B cell (primary cell): ENCODE measurements at regions not wholly inside any gene's neighbourhood (a gene's known extent, or its start where the extent isn't known, plus 50 kb on each side); places are given as distances from the start of the nearest gene placed in this dataset.

ENCODE experiments used
- ATAC-seq: fragments of 200-7000 bp; cut with Tn5 transposase; one replicate; pipeline ENCODE4 v1.10.0; 2021; ENCODE audit warnings: low read depth, mild to moderate bottlenecking, moderate number of reproducible peaks, moderate library complexity
- CTCF ChIA-PET: fragments of 350-600 bp; sonication (Branson Sonifier 250); formaldehyde crosslinking; loops from one replicate; lab custom pipeline; 2021; ENCODE audit warnings: antibody characterized with exemption, inconsistent platforms; lab: Charles Lee
- POLR2A ChIA-PET: fragments of 350-600 bp; sonication (Branson Sonifier 250); formaldehyde crosslinking; loops from one replicate; lab custom pipeline; 2021; ENCODE audit warnings: antibody characterized with exemption; lab: Charles Lee
- DNase-seq: peaks from one replicate; pipeline ENCODE4 v3.0.0; 2013
- H2AFZ ChIP-seq: 2 replicates; pipeline ENCODE4 v1.6.1; 2012; ENCODE audit warnings: mild to moderate bottlenecking, low read depth, low read length; ENCODE audit not compliant: insufficient read depth, poor library complexity, severe bottlenecking
- H3K27ac ChIP-seq, 2 donors: 1 replicate in 1 of 2; 2 replicates in 1 of 2; pipeline ENCODE4 v1.5.1; 2012 to 2013; ENCODE audit warnings: low read length in 2 of 2, mild to moderate bottlenecking in 2 of 2, moderate library complexity in 1 of 2
- H3K27me3 ChIP-seq, 4 experiments: fragments of 200-600 bp in 1 of 4; sonication (generic) in 1 of 4; replicated peaks in 1 of 4; 1 replicate in 2 of 4; 2 replicates in 2 of 4; pipeline versions ENCODE4 v1.6.1 to v1.7.0; 2013 to 2016; ENCODE audit warnings: low read length in 3 of 4, mild to moderate bottlenecking in 2 of 4, mixed read lengths in 1 of 4, moderate library complexity in 1 of 4; ENCODE audit not compliant: insufficient read depth in 4 of 4, control insufficient read depth in 3 of 4; ENCODE audit errors: control extremely low read depth in 1 of 4
- H3K36me3 ChIP-seq, 2 experiments: replicated peaks in 1 of 2; 1 replicate in 1 of 2; 2 replicates in 1 of 2; pipeline versions ENCODE4 v1.6.1 to v1.7.1; 2013; ENCODE audit warnings: low read length in 1 of 2; ENCODE audit not compliant: insufficient read depth in 2 of 2, control insufficient read depth in 1 of 2; ENCODE audit errors: control extremely low read depth in 1 of 2, extremely low read depth in 1 of 2
- H3K4me1 ChIP-seq, 2 donors: fragments of 200-600 bp in 1 of 2; sonication (generic) in 1 of 2; 1 replicate in 1 of 2; 2 replicates in 1 of 2; pipeline versions ENCODE4 v1.5.1 to v1.6.1; 2013 to 2017; ENCODE audit warnings: low read length in 2 of 2; ENCODE audit not compliant: control insufficient read depth in 2 of 2, insufficient read depth in 2 of 2
- H3K4me2 ChIP-seq: replicated peaks from 2 replicates; pipeline ENCODE3; 2012; ENCODE audit warnings: mild to moderate bottlenecking, low read depth, low read length; ENCODE audit not compliant: poor library complexity, severe bottlenecking
- H3K4me3 ChIP-seq, 5 experiments: fragments of 200-600 bp in 1 of 5; sonication (generic) in 1 of 5; 1 replicate in 3 of 5; 2 replicates in 2 of 5; pipeline versions ENCODE4 v1.5.1 to v1.7.0; 2011 to 2016; ENCODE audit warnings: low read length in 4 of 5, mild to moderate bottlenecking in 4 of 5, low read depth in 2 of 5, control low read depth in 1 of 5, moderate library complexity in 1 of 5; ENCODE audit not compliant: insufficient read depth in 1 of 5; ENCODE audit errors: control extremely low read depth in 1 of 5, extremely low read depth in 1 of 5
- H3K79me2 ChIP-seq: fragments of 200-600 bp; sonication (generic); one replicate; pipeline ENCODE4 v1.6.0; 2016; ENCODE audit warnings: low read length; ENCODE audit not compliant: control insufficient read depth, insufficient read depth
- H3K9ac ChIP-seq: fragments of 200-600 bp; sonication (generic); 2 replicates; pipeline ENCODE4 v1.6.1; 2017; ENCODE audit warnings: mild to moderate bottlenecking, low read length, moderate library complexity
- H3K9me3 ChIP-seq, 3 donors: one replicate each; pipeline versions ENCODE4 v1.6.1 to v1.7.1; 2013; ENCODE audit warnings: low read length in 2 of 3; ENCODE audit not compliant: control insufficient read depth in 2 of 3, insufficient read depth in 1 of 3; ENCODE audit errors: control extremely low read depth in 1 of 3
- H4K20me1 ChIP-seq: 2 replicates; pipeline ENCODE4 v1.6.0; 2012; ENCODE audit warnings: mild to moderate bottlenecking, low read length; ENCODE audit not compliant: insufficient read depth, control insufficient read depth, poor library complexity, severe bottlenecking
- H3K27ac Mint-ChIP-seq: one replicate; pipeline ENCODE4 v1.8.0; 2021; ENCODE audit warnings: mixed read lengths
- H3K27me3 Mint-ChIP-seq: one replicate; pipeline ENCODE4 v1.8.0; 2021; ENCODE audit warnings: mixed read lengths
- H3K4me1 Mint-ChIP-seq: one replicate; pipeline ENCODE4 v1.8.0; 2021; ENCODE audit warnings: mixed read lengths
- H3K4me3 Mint-ChIP-seq: one replicate; pipeline ENCODE4 v1.8.0; 2021; ENCODE audit warnings: mixed read lengths
- H3K9me3 Mint-ChIP-seq: one replicate; pipeline ENCODE4 v1.8.0; 2022; ENCODE audit warnings: mixed read lengths; ENCODE audit not compliant: insufficient read depth
- EZH2 ChIP-seq: IDR thresholded peaks from 2 replicates; pipeline ENCODE4 v1.6.1; 2012; ENCODE audit warnings: borderline replicate concordance, low read depth, mild to moderate bottlenecking, moderate library complexity, low read length; ENCODE audit not compliant: insufficient read depth, poor library complexity, severe bottlenecking
- WGBS: methylation state at CpG from one replicate; pipeline ENCODE4 v1.1.5; 2013; ENCODE audit warnings: missing lambda C conversion rate; ENCODE audit not compliant: insufficient coverage; 5-methylcytosine and 5-hydroxymethylcytosine counted together
- intact Hi-C: fragments of 100-400 bp; cut with micrococcal nuclease; formaldehyde crosslinking; loops from one replicate; pipeline ENCODE4 v1.10.0; 2022
- TF ChIP-seq, protein P1 (sequence below): fragments of 200-600 bp; IDR thresholded peaks from one replicate; pipeline ENCODE4 v1.8.0; 2022; ENCODE audit warnings: antibody characterized with exemption, mild to moderate bottlenecking

DNA sequence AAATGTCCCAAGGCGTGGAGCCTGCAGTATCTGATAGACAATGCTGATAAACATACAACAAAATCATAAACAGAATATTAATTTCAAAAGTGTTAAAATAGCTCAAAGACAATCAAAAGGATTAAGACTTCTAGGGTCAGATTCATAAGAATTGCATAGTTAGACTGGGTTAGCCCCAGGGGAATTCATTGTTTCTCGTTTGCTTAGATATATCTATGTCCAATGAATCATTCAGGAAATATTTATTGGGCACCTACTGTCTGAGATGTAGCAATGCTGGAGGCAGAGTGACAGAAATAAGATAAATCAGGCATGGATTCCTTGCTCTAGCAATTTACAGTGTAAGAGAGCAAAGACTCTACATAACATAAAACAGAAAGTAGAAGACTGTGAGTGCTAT is 124.4 kb upstream of the PRL start:
- no peaks in the 10 kb centered on the region for H3K27me3 Mint-ChIP-seq
- Histone ChIP-seq H3K4me1 (no peaks in the 10 kb centered on the region), H3K9me3 (peaks cover 0 to 12% (median 0%) of the 10 kb centered on the region in 3 donors), H3K27me3 (no peaks in the 10 kb centered on the region), H3K4me3 (no peak overlapping the region), H2AFZ (no peak overlapping the region), H3K4me2 (no peak overlapping the region), H3K79me2 (no peaks in the 10 kb centered on the region), H3K9ac (no peak overlapping the region), H3K27ac (no peak overlapping the region), H3K36me3 (no peaks in the 10 kb centered on the region), H4K20me1 (no peaks in the 10 kb centered on the region)
- no peak for ATAC-seq
- H3K4me3 Mint-ChIP-seq: no peak overlapping the region
- H3K27ac Mint-ChIP-seq: no peak overlapping the region
- ChIA-PET POLR2A (no interaction called here), CTCF (no interaction called here)
- DNase-seq: no peak
- no peaks in the 10 kb centered on the region for H3K4me1 Mint-ChIP-seq
- intact Hi-C loops: no loop called here
- H3K9me3 Mint-ChIP-seq: peaks cover 12% of the 10 kb centered on the region
- TF ChIP-seq, protein P1, sequence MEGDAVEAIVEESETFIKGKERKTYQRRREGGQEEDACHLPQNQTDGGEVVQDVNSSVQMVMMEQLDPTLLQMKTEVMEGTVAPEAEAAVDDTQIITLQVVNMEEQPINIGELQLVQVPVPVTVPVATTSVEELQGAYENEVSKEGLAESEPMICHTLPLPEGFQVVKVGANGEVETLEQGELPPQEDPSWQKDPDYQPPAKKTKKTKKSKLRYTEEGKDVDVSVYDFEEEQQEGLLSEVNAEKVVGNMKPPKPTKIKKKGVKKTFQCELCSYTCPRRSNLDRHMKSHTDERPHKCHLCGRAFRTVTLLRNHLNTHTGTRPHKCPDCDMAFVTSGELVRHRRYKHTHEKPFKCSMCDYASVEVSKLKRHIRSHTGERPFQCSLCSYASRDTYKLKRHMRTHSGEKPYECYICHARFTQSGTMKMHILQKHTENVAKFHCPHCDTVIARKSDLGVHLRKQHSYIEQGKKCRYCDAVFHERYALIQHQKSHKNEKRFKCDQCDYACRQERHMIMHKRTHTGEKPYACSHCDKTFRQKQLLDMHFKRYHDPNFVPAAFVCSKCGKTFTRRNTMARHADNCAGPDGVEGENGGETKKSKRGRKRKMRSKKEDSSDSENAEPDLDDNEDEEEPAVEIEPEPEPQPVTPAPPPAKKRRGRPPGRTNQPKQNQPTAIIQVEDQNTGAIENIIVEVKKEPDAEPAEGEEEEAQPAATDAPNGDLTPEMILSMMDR: no peak
- WGBS: no CpG with 5 or more reads among the region's 2 CpGs

DNA sequence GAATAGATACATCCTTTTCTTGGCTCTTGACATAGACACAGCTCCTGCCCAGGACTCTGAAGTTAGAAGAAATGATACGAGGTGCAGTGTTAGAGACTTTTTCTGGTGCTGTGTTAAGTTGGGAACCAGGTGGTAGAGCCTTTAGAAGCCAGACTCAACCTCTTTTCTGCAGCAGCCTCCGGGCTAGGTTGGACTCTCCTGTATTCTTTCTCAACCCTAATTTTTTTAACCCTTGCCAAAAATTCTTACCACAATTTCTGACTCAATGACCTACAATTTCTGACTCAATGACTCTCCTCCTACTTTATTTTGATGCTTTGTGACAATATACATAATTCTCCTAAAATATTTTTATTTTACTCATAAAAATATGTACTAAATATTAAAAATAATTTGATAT is 127.4 kb upstream of the PRL start:
- Histone ChIP-seq H3K4me2 (no peak overlapping the region), H4K20me1 (no peaks in the 10 kb centered on the region), H3K4me3 (no peak overlapping the region), H3K9me3 (peaks cover 0 to 8% (median 0%) of the 10 kb centered on the region in 3 donors), H3K27ac (no peak overlapping the region), H3K9ac (no peak overlapping the region), H3K36me3 (no peaks in the 10 kb centered on the region), H3K27me3 (no peaks in the 10 kb centered on the region), H3K4me1 (no peaks in the 10 kb centered on the region), H2AFZ (no peak overlapping the region), H3K79me2 (no peaks in the 10 kb centered on the region)
- H3K27ac Mint-ChIP-seq: no peak overlapping the region
- ChIA-PET CTCF (no interaction called here), POLR2A (no interaction called here)
- intact Hi-C loops: no loop called here
- H3K9me3 Mint-ChIP-seq: peaks cover 8% of the 10 kb centered on the region
- no peak overlapping the region for H3K4me3 Mint-ChIP-seq
- 80% methylated on average over 1 of the region's 2 CpGs for WGBS
- no peaks in the 10 kb centered on the region for H3K27me3 Mint-ChIP-seq
- TF ChIP-seq, protein P1: no peak
- no peak for TF ChIP-seq EZH2
- H3K4me1 Mint-ChIP-seq: no peaks in the 10 kb centered on the region
- no peak for DNase-seq
- no peak for ATAC-seq
